ENCODE measurements at regions not wholly inside any gene's neighbourhood (a gene's known extent, or its start where the extent isn't known, plus 50 kb on each side); places are given as distances from the start of the nearest gene placed in this dataset.

DNA sequence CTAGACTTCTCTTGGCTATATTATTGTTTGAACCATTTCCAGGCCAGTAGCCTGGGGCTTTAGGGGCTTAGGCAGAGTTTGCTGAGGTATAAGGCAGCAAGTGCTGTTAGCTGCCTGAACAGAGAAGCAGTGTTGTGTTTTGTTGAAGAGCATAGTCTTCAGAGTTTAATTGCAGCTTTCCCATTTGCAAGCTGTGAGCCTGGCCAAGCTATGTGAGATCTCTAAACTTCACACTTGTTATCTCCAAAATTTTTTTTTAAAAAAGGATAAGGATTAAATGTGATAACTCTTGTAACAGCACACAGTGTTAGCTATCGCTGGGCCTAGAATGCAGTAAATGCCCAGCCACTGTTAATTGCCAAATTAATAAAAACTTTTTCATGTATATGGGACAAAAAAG is 782.4 kb downstream of the REEP3 start:
- peaks cover 38% of the 10 kb centered on the region for H3K4me1 Mint-ChIP-seq
- no peaks in the 10 kb centered on the region for H3K36me3 Mint-ChIP-seq (ENCODE audit: low read depth)
- peaks cover 6% of the 10 kb centered on the region for H3K27me3 Mint-ChIP-seq (ENCODE audit: low read depth, poor library complexity)
- no peak for TF ChIP-seq CTCF (IDR thresholded peaks at IDR 0.05)
- DNase-seq = no peak
- H3K4me3 Mint-ChIP-seq = no peak overlapping the region
- H3K9me3 Mint-ChIP-seq = peaks cover 4% of the 10 kb centered on the region
- H3K27ac Mint-ChIP-seq = peak overlapping the region; percentile 58

DNA sequence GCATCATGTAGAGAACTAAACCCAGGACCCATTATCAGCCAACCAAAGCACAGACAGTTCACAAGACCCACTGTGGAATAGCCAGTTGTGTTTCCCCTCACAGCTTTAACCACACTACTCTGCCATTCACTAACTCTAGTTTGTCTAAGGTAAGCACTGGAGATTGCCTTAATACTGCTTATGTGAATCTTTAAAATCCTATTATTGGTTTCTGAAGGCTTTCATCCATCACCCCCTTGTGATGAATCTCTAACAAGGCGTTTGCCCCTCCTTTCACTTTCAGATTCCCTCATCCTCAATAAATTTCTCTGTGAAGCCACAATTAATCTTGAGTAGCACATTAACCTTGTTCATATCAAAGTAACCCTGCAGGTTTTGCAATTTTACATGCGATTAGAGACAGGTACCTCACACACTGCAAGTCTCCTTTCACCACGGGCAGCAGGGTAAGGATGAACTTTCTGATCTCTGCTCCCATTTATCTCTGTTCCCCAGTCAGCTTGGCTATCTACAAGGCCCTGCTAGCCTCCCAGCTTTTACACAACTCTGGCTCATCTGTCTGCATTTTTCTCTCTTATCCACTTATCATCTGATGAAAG is 785.6 kb downstream of the REEP3 start:
- Mint-ChIP-seq H3K27me3 (ENCODE audit: low read depth, poor library complexity) (peaks cover 11% of the 10 kb centered on the region), H3K4me3 (no peak overlapping the region), H3K9me3 (no peaks in the 10 kb centered on the region), H3K4me1 (peaks cover 40% of the 10 kb centered on the region), H3K36me3 (ENCODE audit: low read depth) (no peaks in the 10 kb centered on the region), H3K27ac (no peak overlapping the region)
- no peak for TF ChIP-seq CTCF (IDR thresholded peaks at IDR 0.05)
- no peak for DNase-seq

DNA sequence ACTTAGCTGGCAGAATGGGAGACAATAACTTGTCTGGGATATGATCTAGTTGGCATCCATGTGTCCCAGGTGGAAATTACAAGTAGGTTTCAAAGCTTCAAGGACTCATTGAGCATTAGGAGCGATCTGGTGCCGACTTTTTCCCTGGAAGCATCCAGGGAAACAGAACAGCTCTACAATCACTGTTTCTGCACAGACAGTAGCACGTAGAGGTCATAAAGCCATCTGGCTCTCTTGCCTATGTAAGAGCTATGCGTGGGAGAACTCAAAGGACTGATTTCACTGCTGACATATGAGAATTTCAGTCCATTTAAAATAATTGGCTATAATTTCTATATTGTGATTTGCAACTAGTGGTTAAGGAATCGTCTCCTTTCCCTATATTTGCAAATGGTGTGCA is 791.7 kb downstream of the REEP3 start:
- Mint-ChIP-seq H3K9me3 (no peaks in the 10 kb centered on the region), H3K4me3 (no peak overlapping the region), H3K27me3 (ENCODE audit: low read depth, poor library complexity) (peaks cover 5% of the 10 kb centered on the region), H3K27ac (no peak overlapping the region), H3K36me3 (ENCODE audit: low read depth) (no peaks in the 10 kb centered on the region), H3K4me1 (peaks cover 43% of the 10 kb centered on the region)
- no peak for TF ChIP-seq CTCF (IDR thresholded peaks at IDR 0.05)
- DNase-seq = no peak

DNA sequence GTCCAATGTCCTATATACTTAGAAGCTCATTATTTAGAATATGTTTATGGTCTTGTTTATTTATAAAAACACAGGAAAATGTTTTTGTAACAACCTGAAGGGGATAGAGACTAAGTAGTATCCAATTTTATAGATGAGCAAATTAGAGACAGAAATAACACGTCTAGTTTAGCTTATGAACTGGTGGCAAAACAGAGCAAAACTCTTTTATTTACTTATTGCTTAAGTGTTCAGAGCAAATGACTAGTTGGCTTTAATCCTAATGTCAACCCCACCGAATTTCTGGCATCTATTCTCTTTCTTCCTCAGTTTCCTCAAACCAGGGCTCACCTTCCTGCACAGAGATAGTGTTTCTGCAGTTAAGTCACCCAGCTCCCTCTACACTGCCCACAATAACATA is 792.8 kb downstream of the REEP3 start:
- Mint-ChIP-seq H3K4me3 (no peak overlapping the region), H3K36me3 (ENCODE audit: low read depth) (no peaks in the 10 kb centered on the region), H3K27ac (no peak overlapping the region), H3K4me1 (peaks cover 42% of the 10 kb centered on the region), H3K27me3 (ENCODE audit: low read depth, poor library complexity) (peaks cover 5% of the 10 kb centered on the region), H3K9me3 (no peaks in the 10 kb centered on the region)
- no peak for TF ChIP-seq CTCF (IDR thresholded peaks at IDR 0.05)
- DNase-seq = no peak

DNA sequence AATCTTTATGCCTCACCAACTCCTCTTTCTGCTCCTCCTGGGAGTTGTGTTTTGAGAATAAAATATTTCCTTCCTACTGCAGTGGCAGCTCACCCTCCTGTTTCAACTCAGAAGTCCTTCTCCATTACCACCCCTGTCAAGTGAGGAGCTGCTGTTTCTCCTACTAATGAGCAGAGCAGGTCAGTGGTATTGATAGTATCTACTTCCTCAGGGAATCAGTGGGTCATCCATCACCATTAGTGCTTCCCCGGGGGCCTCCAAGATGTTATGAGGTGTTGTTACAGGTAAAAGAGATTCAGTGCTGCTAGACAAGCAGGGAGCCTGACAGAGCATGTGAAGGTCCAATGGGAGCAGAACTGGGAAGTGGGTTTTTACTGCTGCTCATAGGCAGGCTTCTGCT is 795.2 kb downstream of the REEP3 start:
- peak; percentile 5 for DNase-seq
- H3K4me3 Mint-ChIP-seq = no peak overlapping the region
- peaks cover 51% of the 10 kb centered on the region for H3K4me1 Mint-ChIP-seq
- H3K27me3 Mint-ChIP-seq (ENCODE audit: low read depth, poor library complexity) = no peaks in the 10 kb centered on the region
- H3K9me3 Mint-ChIP-seq = no peaks in the 10 kb centered on the region
- H3K27ac Mint-ChIP-seq = peak overlapping the region; percentile 46
- H3K36me3 Mint-ChIP-seq (ENCODE audit: low read depth) = no peaks in the 10 kb centered on the region
- TF ChIP-seq CTCF (IDR thresholded peaks at IDR 0.05) = no peak

DNA sequence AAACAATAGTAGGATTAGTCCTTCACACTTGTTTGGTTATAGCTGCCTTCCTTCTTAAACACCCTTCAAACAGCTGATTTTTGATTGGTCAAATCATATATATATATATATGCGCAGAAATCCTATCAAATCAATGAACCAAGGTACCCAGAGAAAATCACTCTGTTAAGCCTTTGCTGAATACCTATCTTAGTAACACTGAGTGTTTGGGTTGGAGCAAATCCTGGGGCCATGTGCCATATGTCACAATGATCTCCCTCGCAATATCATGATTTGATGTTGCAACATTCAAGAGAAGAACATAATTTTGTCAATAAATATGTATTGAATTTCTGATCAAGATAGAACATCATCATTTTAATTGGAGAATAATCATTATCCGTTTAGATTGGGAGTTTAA is 795.6 kb downstream of the REEP3 start:
- Mint-ChIP-seq H3K36me3 (ENCODE audit: low read depth) (no peaks in the 10 kb centered on the region), H3K27me3 (ENCODE audit: low read depth, poor library complexity) (no peaks in the 10 kb centered on the region), H3K4me1 (peaks cover 55% of the 10 kb centered on the region), H3K27ac (no peak overlapping the region), H3K9me3 (no peaks in the 10 kb centered on the region), H3K4me3 (no peak overlapping the region)
- no peak for DNase-seq
- TF ChIP-seq CTCF (IDR thresholded peaks at IDR 0.05) = no peak
